Frontal cortex (tissue), 3 donors: ENCODE measurements at regions not wholly inside any gene's neighbourhood (a gene's known extent, or its start where the extent isn't known, plus 50 kb on each side); places are given as distances from the start of the nearest gene placed in this dataset.
A peak's percentile ranks its signal among the peaks of the same experiment; 100 is the strongest.

ENCODE experiments used
- DNase-seq, 2 donors: peaks; one replicate each; pipeline ENCODE4 v3.0.0; 2012; ENCODE audit warnings: low spot score in 2 of 2
- FAIRE-seq: peaks from 2 replicates; lab custom pipeline; 2012; peaks lifted over from hg19 to GRCh38; lab: Jason Lieb, UNC
- donor health status: control.
- donor health status: control.
- donor health status: control.

GRCh38 chr2:234594715-234595114, 97.8 kb upstream of the ARL4C start:
- FAIRE-seq (no peak), DNase-seq (no peak)

GRCh38 chr2:234593636-234594035, 96.8 kb upstream of the ARL4C start:
- FAIRE-seq: no peak

DNA sequence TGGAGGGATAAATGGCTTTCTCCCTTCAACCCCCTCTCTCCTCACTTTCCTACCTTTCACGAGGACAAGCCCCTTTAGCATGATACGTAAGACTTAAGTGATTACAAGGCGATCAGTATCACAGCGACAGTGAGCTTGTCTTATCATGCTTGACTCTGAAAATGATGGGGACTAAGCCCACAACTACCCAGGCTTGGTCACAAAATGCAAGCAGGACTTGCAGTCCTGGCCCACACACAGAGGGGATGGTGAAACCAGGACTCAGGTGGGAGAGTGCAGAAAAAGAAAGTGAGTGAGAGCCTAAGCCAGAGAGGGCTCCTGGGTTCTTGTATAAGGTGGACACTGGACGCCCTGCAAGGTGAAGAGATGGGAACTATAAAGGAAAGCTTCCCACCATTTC, 95.7 kb upstream of the ARL4C start:
- FAIRE-seq: no peak
- DNase-seq: no peak

More at GRCh38 chr2:234593636-234594035, 96.8 kb upstream of the ARL4C start:
- no peak for DNase-seq

DNA sequence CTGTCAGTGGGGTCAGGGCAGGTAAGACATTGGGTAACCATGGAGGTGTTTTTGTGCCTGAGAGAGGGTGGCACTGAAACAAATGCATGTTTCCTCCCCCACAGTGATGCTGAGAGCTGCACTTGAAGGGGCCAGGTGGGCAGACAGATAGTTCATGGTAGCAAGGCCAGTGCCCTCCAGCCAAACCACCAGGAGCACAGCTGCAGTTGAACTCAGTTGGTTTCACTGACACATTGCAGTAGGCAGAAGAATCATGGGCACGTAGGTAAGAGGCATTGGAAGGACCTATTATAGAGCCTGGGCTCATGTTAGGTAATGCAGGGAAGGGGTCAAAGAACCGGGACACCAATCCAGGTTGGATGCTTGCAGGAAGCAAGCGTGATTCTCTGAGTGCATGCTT, 93.2 kb upstream of the ARL4C start:
- no peak for DNase-seq
- no peak for FAIRE-seq

GRCh38 chr2:234588054-234588430, 91.2 kb upstream of the ARL4C start:
- no peak for DNase-seq
- FAIRE-seq: no peak

GRCh38 chr2:234587341-234588053, 90.6 kb upstream of the ARL4C start:
- DNase-seq (no peak), FAIRE-seq (no peak)

DNA sequence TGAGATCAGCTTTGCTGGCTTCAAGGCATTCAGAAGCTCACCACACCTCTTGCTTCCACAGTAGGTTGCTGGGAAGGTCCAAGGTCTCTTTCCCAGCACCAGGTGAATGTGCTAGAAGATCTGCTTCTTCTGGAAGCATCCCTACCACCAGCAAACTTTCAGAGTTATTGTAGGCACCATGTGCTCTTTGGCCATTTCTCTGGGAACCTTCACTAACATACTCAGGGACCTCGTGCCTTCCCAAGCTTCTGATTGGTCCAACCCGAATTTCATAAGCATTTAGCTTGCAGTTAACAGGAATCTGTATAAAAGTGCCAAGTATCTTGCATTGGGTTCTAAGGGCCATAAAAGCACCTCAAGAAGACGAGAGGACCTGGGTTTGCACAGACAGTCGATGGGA, 86.5 kb upstream of the ARL4C start:
- FAIRE-seq (no peak), DNase-seq (no peak)

GRCh38 chr2:234580686-234581085, 83.8 kb upstream of the ARL4C start:
- FAIRE-seq (no peak), DNase-seq (no peak)

- no peak for FAIRE-seq
These were observed 82.5 kb upstream of the ARL4C start for GRCh38 chr2:234579231-234579962.

DNA sequence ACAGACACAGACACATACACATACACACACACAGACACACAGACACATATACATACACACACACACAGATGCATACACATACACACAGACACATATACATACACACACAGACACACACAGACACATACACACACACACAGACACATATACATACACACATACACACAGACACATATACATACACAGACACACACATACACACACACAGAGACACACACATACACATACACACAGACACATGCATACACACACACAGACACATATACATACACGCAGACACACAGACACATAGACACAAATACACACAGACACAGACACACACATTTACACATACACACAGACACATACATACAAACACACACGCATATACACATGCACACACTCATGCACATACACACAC, 81.5 kb upstream of the ARL4C start:
- no peak for DNase-seq
- no peak for FAIRE-seq

More at GRCh38 chr2:234579231-234579962, 82.5 kb upstream of the ARL4C start:
- DNase-seq: no peak

GRCh38 chr2:234577191-234577590, 80.3 kb upstream of the ARL4C start:
- FAIRE-seq (no peak), DNase-seq (no peak)

DNA sequence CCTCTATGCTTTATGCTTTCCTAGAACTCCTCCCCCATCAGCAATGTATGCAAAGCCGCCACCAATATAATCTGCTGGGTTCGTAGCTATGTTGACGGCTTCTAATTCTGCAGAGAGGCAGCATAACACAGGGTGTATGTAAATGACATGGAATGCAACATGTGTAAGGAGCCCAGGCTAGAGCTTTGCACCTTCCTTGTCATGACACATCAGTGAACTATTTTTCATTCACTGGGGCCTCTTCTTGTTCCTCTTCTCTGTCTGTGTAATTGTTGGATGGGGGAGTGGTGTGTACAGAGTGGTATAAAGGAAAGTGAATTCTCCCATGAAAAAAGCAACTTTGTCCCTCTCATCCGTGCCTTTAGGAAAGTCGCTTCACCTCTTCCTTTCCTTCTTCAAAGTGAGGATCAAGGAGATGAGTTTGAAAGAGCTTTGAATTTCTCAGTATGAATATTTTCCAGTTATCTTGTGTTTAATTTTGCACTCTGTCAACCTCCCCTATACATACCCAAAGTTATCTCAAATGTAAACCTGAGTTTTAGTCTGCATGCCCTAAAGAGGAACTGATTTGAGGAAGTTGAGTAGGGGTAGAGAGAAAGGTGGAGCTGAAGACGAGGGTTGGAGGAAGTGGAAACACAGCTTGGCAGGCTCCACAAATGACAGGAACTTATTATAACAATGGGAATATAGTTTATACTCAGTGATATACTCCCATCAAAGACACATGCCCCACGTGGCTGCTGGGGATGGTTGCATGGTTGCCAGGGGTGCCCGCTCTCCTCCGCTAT, 74.9 kb upstream of the ARL4C start:
- DNase-seq: no peak
- FAIRE-seq: no peak

- FAIRE-seq (no peak), DNase-seq (no peak)
These were observed 73.6 kb upstream of the ARL4C start for GRCh38 chr2:234570476-234570875.

- DNase-seq: no peak
- FAIRE-seq: no peak
These were observed 73.0 kb upstream of the ARL4C start for GRCh38 chr2:234569776-234570430.

DNA sequence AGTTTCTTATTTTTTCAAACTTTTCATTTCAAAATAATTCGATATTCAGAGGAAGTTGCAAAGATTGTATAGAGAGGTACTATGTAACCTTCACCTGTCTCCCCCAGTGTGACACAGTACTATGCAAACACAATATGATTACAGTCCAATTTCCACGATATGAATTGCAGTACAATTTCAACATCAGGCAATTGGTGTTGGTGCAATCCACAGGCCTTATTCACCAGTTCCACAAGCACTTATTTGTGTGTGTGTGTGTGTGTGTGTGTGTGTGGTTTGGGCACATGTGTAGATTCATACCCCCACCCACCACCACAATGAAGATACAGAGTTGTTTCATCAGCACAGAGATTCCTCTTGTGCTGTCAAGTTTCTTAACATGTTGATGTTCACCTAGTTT, 69.7 kb upstream of the ARL4C start:
- FAIRE-seq: no peak
- no peak for DNase-seq

DNA sequence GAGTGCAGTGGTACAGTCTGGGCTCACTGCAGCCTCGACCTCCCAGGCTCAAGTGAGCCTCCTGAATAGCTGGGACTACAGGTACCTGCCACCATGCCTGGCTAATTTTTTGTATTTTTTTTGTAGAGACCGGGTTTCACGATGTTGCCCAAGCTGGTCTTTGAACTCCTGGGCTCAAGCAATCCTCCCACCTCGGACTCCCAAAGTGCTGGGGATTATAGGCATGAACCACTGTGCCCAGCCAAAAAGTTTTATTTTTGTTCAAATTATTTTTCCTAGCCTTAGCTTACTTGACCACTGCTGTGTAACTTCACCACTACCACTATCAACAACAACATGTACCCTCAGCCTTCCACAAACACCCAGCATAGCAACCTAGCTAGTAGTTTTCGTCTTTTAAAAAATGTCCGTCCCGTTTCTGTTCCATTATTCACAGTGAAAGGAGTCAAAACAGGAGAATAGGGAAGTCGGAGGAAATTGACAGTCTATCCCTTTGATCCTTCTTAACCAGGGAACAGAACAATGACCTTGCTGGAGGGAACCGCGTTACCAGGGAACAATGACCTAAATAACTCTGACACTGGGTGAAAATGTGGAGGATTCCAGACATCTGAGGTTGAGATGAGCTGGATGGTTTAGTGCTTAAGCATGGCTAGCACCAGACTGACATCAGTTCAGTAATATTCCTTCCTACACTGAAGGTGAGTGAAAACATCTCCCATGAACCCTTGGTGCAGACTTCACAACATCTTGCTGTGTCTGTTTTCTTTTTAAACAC, 69.2 kb upstream of the ARL4C start:
- DNase-seq (no peak), FAIRE-seq (no peak)

- no peak for DNase-seq
- no peak for FAIRE-seq
These were observed 68.3 kb upstream of the ARL4C start for GRCh38 chr2:234565201-234565600.

DNA sequence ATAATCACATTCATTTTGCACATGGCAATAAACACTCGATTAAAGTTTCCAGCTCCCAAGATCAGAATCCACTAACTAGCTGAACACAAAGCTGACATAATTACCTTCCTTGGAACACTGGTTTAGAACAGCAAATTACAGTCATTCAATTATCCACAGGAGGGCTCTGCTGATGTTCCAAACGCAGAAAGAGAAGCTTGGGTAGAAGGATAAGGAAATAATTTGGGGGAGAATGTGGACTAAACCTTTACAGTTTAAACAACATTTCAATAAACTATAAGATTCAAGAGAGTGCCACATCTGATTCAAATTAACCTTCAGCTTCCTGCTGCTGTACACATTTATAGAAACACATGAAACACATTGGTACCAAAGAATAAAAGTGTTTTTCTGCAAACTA, 67.8 kb upstream of the ARL4C start:
- FAIRE-seq (no peak), DNase-seq (peak in 1 of 2 donors; percentile 41)

DNA sequence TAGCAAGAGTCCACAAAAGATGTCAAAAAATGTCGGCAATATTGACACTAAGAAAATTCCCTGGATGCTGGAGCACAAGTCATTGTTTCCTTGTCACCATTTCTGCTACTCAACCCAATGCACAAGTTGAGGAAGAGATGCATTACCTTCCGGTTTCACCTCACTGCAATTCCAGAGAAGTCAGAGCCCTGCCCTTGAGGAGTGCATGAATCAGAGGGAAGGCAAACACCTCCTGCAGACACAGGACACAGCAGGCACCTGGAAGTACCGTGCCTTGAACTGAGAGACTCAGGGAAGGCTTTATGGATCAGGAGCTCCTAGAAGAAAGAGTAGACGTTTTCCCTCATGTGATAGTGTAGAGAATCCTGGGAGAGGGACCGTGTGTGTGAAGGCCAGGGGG, 62.7 kb upstream of the ARL4C start:
- no peak for FAIRE-seq
- DNase-seq: no peak

DNA sequence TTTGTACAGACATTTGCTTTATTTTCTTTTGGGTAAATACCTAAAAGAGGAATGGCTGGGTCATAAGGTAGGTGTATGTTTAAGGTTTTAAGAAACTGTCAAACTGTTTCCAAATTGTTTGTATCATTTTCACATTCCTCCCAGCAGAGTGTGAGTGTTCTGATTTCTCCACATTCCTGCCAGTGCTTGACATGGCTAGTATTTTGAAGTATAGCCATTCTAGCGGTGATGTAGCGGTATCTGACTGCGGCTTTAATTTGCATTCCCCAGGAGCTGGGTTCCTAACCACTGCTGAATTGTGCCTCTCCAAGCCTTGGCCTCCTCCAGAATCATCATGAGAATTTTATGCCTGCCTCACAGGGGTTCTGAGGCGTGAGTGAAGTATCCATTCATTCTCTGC, 61.8 kb upstream of the ARL4C start:
- DNase-seq: no peak
- no peak for FAIRE-seq
